KMS-11 (cell line): ENCODE measurements at regions not wholly inside any gene's neighbourhood (a gene's known extent, or its start where the extent isn't known, plus 50 kb on each side); places are given as distances from the start of the nearest gene placed in this dataset.

Experiments used
- H2AFZ ChIP-seq: fragments of 200-600 bp; sonication (generic); 2 replicates; pipeline ENCODE4 v1.6.1; 2016; ENCODE audit warnings: antibody characterized with exemption, mixed run types, low read depth
- H3K27ac ChIP-seq: fragments of 200-600 bp; sonication (generic); 2 replicates; pipeline ENCODE4 v1.6.1; 2016; ENCODE audit warnings: mild to moderate bottlenecking, mixed run types
- H3K27me3 ChIP-seq: fragments of 200-600 bp; sonication (generic); 2 replicates; pipeline ENCODE4 v1.6.1; 2017; ENCODE audit warnings: mild to moderate bottlenecking, low read depth, mixed run types, moderate library complexity; ENCODE audit not compliant: insufficient read depth
- H3K36me3 ChIP-seq: fragments of 200-600 bp; sonication (generic); 2 replicates; pipeline ENCODE4 v1.6.1; 2017; ENCODE audit warnings: mild to moderate bottlenecking, mixed run types; ENCODE audit not compliant: insufficient read depth
- H3K4me1 ChIP-seq: fragments of 200-600 bp; sonication (generic); 2 replicates; pipeline ENCODE4 v1.6.1; 2016; ENCODE audit warnings: mild to moderate bottlenecking, low read depth, mixed run types; ENCODE audit not compliant: poor library complexity, severe bottlenecking
- H3K4me2 ChIP-seq: fragments of 200-600 bp; sonication (generic); 2 replicates; pipeline ENCODE4 v1.7.0; 2016; ENCODE audit warnings: mild to moderate bottlenecking, mixed run types
- H3K4me3 ChIP-seq: fragments of 200-600 bp; sonication (generic); IDR thresholded peaks from 2 replicates; pipeline ENCODE4 v1.6.1; 2017; ENCODE audit warnings: low read depth, low read length, mixed read lengths; ENCODE audit not compliant: insufficient read depth
- H3K79me2 ChIP-seq: fragments of 200-600 bp; sonication (generic); 2 replicates; pipeline ENCODE4 v1.6.1; 2016; ENCODE audit warnings: low read depth, mixed run types; ENCODE audit not compliant: insufficient read depth
- H3K9ac ChIP-seq: fragments of 200-600 bp; sonication (generic); 2 replicates; pipeline ENCODE4 v1.6.1; 2016; ENCODE audit warnings: mild to moderate bottlenecking, mixed run types
- H4K20me1 ChIP-seq: fragments of 200-600 bp; sonication (generic); 2 replicates; pipeline ENCODE4 v1.6.1; 2016; ENCODE audit warnings: mild to moderate bottlenecking, mixed run types; ENCODE audit not compliant: insufficient read depth
- TF ChIP-seq, protein P1 (sequence below): fragments of 200-600 bp; sonication (generic); conservative IDR thresholded peaks from 2 replicates; pipeline ENCODE4 v1.6.1; 2017; ENCODE audit warnings: low read depth, mild to moderate bottlenecking, antibody characterized with exemption, low read length, moderate library complexity, mixed read lengths

DNA sequence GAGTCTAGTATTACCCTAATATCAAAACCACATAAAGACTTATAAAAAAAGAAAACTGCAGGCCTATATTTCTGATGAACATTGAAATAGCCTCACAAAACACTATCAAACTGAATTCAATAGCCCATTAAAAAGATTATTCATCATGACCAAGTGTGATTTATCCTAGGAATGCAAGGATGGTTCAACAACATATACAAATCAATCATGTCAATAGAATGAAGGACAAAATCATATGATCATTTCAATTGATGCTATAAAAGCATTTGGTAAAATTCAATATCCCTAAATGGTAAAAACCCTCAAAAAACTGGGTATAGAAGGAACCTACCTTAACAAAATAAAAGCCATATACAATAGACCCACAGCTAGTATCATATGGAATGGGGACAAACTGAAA lies 797.9 kb upstream of the INTU start:
- TF ChIP-seq, protein P1, sequence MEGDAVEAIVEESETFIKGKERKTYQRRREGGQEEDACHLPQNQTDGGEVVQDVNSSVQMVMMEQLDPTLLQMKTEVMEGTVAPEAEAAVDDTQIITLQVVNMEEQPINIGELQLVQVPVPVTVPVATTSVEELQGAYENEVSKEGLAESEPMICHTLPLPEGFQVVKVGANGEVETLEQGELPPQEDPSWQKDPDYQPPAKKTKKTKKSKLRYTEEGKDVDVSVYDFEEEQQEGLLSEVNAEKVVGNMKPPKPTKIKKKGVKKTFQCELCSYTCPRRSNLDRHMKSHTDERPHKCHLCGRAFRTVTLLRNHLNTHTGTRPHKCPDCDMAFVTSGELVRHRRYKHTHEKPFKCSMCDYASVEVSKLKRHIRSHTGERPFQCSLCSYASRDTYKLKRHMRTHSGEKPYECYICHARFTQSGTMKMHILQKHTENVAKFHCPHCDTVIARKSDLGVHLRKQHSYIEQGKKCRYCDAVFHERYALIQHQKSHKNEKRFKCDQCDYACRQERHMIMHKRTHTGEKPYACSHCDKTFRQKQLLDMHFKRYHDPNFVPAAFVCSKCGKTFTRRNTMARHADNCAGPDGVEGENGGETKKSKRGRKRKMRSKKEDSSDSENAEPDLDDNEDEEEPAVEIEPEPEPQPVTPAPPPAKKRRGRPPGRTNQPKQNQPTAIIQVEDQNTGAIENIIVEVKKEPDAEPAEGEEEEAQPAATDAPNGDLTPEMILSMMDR: no peak
- Histone ChIP-seq H3K36me3 (no peaks in the 10 kb centered on the region), H3K4me2 (no peak overlapping the region), H3K27me3 (no peaks in the 10 kb centered on the region), H3K4me3 (no peak overlapping the region), H2AFZ (no peak overlapping the region), H3K79me2 (no peaks in the 10 kb centered on the region), H3K9ac (no peak overlapping the region), H4K20me1 (no peaks in the 10 kb centered on the region), H3K27ac (no peak overlapping the region), H3K4me1 (no peaks in the 10 kb centered on the region)

DNA sequence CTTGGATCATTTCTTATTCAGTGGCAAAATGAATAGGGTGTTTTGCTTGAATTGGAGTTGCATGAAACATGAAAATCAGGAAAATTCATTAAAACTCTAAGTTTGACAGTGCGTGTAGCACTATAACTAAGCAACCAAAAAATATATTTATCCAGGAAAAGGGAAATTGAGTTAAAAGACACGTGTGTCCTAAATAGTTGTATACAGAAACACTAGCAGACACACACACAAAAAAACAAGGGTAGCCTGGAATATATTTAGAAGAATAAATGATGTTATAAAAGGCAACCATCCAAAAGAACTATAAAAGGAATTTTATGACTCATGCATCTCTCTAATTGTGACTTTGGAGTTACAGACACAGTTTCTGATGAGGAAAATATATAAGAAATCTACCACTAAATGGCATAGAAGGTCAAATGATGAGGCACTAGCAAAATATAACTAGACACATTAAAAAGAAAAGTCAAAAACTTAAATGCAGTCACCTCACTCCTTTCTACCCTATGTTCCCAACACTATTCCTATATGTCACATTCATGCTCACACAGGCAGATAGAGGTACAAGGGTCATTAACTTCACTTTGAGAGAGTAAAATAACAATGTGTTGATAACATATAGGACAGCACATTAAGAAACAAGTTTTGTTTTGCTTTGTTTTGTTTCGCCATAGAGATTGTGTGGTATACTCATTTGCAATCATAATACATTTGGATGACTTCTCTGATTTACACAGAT lies 793.6 kb upstream of the INTU start:
- Histone ChIP-seq H3K36me3 (no peaks in the 10 kb centered on the region), H3K27me3 (no peaks in the 10 kb centered on the region), H3K4me1 (no peaks in the 10 kb centered on the region), H2AFZ (no peak overlapping the region), H3K79me2 (no peaks in the 10 kb centered on the region), H3K27ac (no peak overlapping the region), H3K9ac (no peak overlapping the region), H4K20me1 (no peaks in the 10 kb centered on the region), H3K4me3 (no peak overlapping the region), H3K4me2 (no peak overlapping the region)
- TF ChIP-seq, protein P1: no peak

DNA sequence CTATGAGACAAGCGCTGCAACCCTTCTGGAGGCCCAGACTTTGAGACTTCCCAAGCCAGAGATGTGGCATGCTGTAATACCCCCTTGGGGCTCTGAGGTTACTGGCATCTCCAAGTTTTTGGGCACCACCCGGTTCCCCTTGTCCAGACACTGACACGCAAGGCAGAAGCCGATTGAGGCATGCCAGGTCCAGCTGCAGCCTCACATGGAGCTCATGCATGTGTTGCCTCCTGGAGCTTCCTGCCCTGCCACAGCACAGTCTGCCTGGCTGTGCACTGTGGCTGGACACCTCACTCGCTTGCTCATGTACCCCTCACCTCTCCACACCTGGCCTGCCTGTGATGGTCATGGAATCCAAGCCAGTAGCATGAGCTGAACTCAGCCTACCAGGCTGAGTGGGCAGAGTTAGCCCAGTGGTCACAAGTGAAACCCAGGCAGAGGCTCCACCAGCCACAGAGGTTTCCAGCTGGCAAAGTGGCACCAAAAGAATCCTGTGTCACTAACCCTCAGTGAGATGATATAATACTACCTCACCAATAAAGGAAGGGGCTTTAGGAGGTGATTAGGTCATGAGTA lies 789.2 kb upstream of the INTU start:
- Histone ChIP-seq H2AFZ (no peak overlapping the region), H3K36me3 (no peaks in the 10 kb centered on the region), H3K9ac (no peak overlapping the region), H3K4me1 (no peaks in the 10 kb centered on the region), H3K27ac (no peak overlapping the region), H3K27me3 (no peaks in the 10 kb centered on the region), H3K4me2 (no peak overlapping the region), H3K4me3 (no peak overlapping the region), H4K20me1 (no peaks in the 10 kb centered on the region), H3K79me2 (no peaks in the 10 kb centered on the region)
- TF ChIP-seq, protein P1: no peak

DNA sequence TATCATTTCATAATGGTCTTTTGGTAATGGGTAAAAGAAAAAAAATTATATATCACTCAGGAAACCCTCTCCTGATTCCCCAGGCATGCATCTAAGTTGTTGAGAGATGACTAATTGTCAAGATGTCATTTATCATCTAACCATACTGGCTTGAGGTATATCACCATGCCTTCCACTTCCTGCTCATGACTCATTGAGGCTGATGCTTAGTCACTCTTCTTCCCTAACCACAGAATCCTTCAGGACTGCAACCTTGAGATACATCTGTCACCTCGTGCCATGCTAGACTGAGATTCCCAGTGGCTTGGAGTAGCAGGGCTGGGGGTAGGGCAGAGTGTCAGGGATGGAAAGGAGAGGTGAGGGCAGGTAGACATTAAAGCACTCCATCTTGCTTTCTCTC lies 782.5 kb upstream of the INTU start:
- no peaks in the 10 kb centered on the region for H3K79me2 ChIP-seq
- H3K27ac ChIP-seq: no peak overlapping the region
- no peaks in the 10 kb centered on the region for H3K4me1 ChIP-seq
- H3K9ac ChIP-seq: no peak overlapping the region
- no peak overlapping the region for H3K4me3 ChIP-seq
- TF ChIP-seq, protein P1: no peak
- H3K36me3 ChIP-seq: no peaks in the 10 kb centered on the region
- no peak overlapping the region for H2AFZ ChIP-seq
- H4K20me1 ChIP-seq: no peaks in the 10 kb centered on the region
- H3K27me3 ChIP-seq: no peaks in the 10 kb centered on the region
- no peak overlapping the region for H3K4me2 ChIP-seq
